ENCODE measurements at regions not wholly inside any gene's neighbourhood (a gene's known extent, or its start where the extent isn't known, plus 50 kb on each side); places are given as distances from the start of the nearest gene placed in this dataset.

GRCh38 chr10:33422471-33423153, 88.1 kb upstream of the NRP1 start:
- Histone ChIP-seq H3K36me3 (ENCODE audit: insufficient read depth, low read length) (no peaks in the 10 kb centered on the region), H3K9me2 (replicated peaks; ENCODE audit: low read depth, low read length) (no peaks in the 10 kb centered on the region), H2AFZ (ENCODE audit: low read length) (no peak overlapping the region), H3K9me3 (ENCODE audit: insufficient read depth, low read depth, low read length) (no peaks in the 10 kb centered on the region), H3K27me3 (ENCODE audit: insufficient read depth, low read length, poor library complexity, severe bottlenecking) (no peaks in the 10 kb centered on the region), H4K20me1 (ENCODE audit: insufficient read depth, low read length, poor library complexity, severe bottlenecking) (no peaks in the 10 kb centered on the region), H3K4me3 (ENCODE audit: low read length, poor library complexity, severe bottlenecking) (no peak overlapping the region), H3F3A (ENCODE audit: low read depth) (no peaks in the 10 kb centered on the region), H3K4me2 (ENCODE audit: low read depth, low read length, poor library complexity, severe bottlenecking) (no peak overlapping the region), H3K9ac (ENCODE audit: low read depth, low read length, poor library complexity, severe bottlenecking) (no peak overlapping the region), H3K79me2 (ENCODE audit: insufficient read depth, low read length) (no peaks in the 10 kb centered on the region), H3K4me1 (ENCODE audit: insufficient read depth, low read length, poor library complexity, severe bottlenecking) (no peaks in the 10 kb centered on the region)
- no peak for TF ChIP-seq CTCF (conservative IDR thresholded peaks at IDR 0.05; ENCODE audit: low read length)
- no peak for TF ChIP-seq EZH2phosphoT487 (IDR thresholded peaks at IDR 0.05; ENCODE audit: borderline replicate concordance)

- H4K20me1 ChIP-seq (ENCODE audit: insufficient read depth, low read length, poor library complexity, severe bottlenecking): no peaks in the 10 kb centered on the region
- H3K4me3 ChIP-seq (ENCODE audit: low read length, poor library complexity, severe bottlenecking): no peak overlapping the region
- no peak overlapping the region; the same call in 1 of the 2 replicates for H2AFZ ChIP-seq (ENCODE audit: low read length)
- no peaks in the 10 kb centered on the region for H3K36me3 ChIP-seq (ENCODE audit: insufficient read depth, low read length)
- no peak for TF ChIP-seq EZH2phosphoT487 (IDR thresholded peaks at IDR 0.05; ENCODE audit: borderline replicate concordance)
- no peak for TF ChIP-seq CTCF (conservative IDR thresholded peaks at IDR 0.05; ENCODE audit: low read length)
- no peaks in the 10 kb centered on the region for H3K27me3 ChIP-seq (ENCODE audit: insufficient read depth, low read length, poor library complexity, severe bottlenecking)
- no peaks in the 10 kb centered on the region for H3K4me1 ChIP-seq (ENCODE audit: insufficient read depth, low read length, poor library complexity, severe bottlenecking)
- no peaks in the 10 kb centered on the region for H3K9me3 ChIP-seq (ENCODE audit: insufficient read depth, low read depth, low read length)
- H3K79me2 ChIP-seq (ENCODE audit: insufficient read depth, low read length): no peaks in the 10 kb centered on the region
- H3K9ac ChIP-seq (ENCODE audit: low read depth, low read length, poor library complexity, severe bottlenecking): no peak overlapping the region
- H3F3A ChIP-seq (ENCODE audit: low read depth): no peaks in the 10 kb centered on the region
- H3K4me2 ChIP-seq (ENCODE audit: low read depth, low read length, poor library complexity, severe bottlenecking): no peak overlapping the region
- H3K9me2 ChIP-seq (replicated peaks; ENCODE audit: low read depth, low read length): no peaks in the 10 kb centered on the region
These were observed 87.5 kb upstream of the NRP1 start for GRCh38 chr10:33421789-33422462.

GRCh38 chr10:33419311-33419710, 84.8 kb upstream of the NRP1 start:
- H3K4me3 ChIP-seq (ENCODE audit: low read length, poor library complexity, severe bottlenecking): no peak overlapping the region
- H3F3A ChIP-seq (ENCODE audit: low read depth): no peaks in the 10 kb centered on the region
- TF ChIP-seq CTCF (conservative IDR thresholded peaks at IDR 0.05; ENCODE audit: low read length) (no peak), EZH2phosphoT487 (IDR thresholded peaks at IDR 0.05; ENCODE audit: borderline replicate concordance) (no peak)
- no peak overlapping the region for H3K4me2 ChIP-seq (ENCODE audit: low read depth, low read length, poor library complexity, severe bottlenecking)
- no peaks in the 10 kb centered on the region for H3K36me3 ChIP-seq (ENCODE audit: insufficient read depth, low read length)
- no peak overlapping the region for H2AFZ ChIP-seq (ENCODE audit: low read length)
- H3K79me2 ChIP-seq (ENCODE audit: insufficient read depth, low read length): no peaks in the 10 kb centered on the region
- H3K9ac ChIP-seq (ENCODE audit: low read depth, low read length, poor library complexity, severe bottlenecking): no peak overlapping the region
- H3K27me3 ChIP-seq (ENCODE audit: insufficient read depth, low read length, poor library complexity, severe bottlenecking): no peaks in the 10 kb centered on the region
- H4K20me1 ChIP-seq (ENCODE audit: insufficient read depth, low read length, poor library complexity, severe bottlenecking): no peaks in the 10 kb centered on the region
- H3K9me2 ChIP-seq (replicated peaks; ENCODE audit: low read depth, low read length): no peaks in the 10 kb centered on the region
- H3K9me3 ChIP-seq (ENCODE audit: insufficient read depth, low read depth, low read length): no peaks in the 10 kb centered on the region
- no peaks in the 10 kb centered on the region for H3K4me1 ChIP-seq (ENCODE audit: insufficient read depth, low read length, poor library complexity, severe bottlenecking)
